Panc1 (cell line): ENCODE measurements at regions not wholly inside any gene's neighbourhood (a gene's known extent, or its start where the extent isn't known, plus 50 kb on each side); places are given as distances from the start of the nearest gene placed in this dataset.

Source experiments
- POLR2AphosphoS5 ChIP-seq: IDR thresholded peaks from 2 replicates; pipeline ENCODE4 v1.6.1; 2012; ENCODE audit warnings: mild to moderate bottlenecking, low read depth, low read length, moderate library complexity
- SIN3A ChIP-seq: IDR thresholded peaks from 2 replicates; pipeline ENCODE4 v1.6.1; 2012; ENCODE audit warnings: low read depth, mild to moderate bottlenecking, low read length, moderate library complexity, borderline replicate concordance; ENCODE audit not compliant: insufficient read depth
- TCF7L2 ChIP-seq: IDR thresholded peaks from 2 replicates; pipeline ENCODE4 v1.6.1; 2011; ENCODE audit warnings: mild to moderate bottlenecking, low read depth, low read length, inconsistent platforms
- TF ChIP-seq, protein P1 (sequence below): fragments of 450-650 bp; IDR thresholded peaks from 2 replicates; pipeline ENCODE4 v1.5.1; 2017; ENCODE audit warnings: mild to moderate bottlenecking
- TF ChIP-seq, protein P2 (sequence below), 2 experiments: IDR thresholded peaks; 2 replicates each; pipeline ENCODE4 v1.6.1; 2011 to 2012; ENCODE audit warnings: low read depth in 2 of 2, control low read depth in 1 of 2, low read length in 1 of 2, mild to moderate bottlenecking in 1 of 2, moderate library complexity in 1 of 2; ENCODE audit not compliant: insufficient read depth in 1 of 2

DNA sequence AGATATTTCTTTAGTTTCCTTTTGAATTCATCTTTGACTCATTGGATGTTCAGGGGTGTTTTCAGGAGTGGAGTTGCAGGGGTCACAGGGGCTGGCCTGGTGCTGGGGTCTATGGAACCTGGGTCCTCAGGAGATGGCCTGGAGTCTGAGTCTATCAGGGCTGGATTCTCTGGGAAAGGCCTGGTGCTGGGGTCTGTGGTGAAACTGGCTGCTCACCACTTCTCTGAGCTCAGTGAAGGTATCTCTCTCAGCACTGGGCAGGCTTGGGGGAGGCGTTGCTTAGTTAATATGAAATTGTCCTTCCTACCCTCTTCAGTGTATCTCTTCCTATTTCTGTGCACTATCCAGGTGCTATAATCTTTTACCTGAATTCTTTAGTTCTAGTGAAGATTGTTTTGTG, 83.1 kb upstream of the SLC24A3 start:
- TF ChIP-seq, protein P1, sequence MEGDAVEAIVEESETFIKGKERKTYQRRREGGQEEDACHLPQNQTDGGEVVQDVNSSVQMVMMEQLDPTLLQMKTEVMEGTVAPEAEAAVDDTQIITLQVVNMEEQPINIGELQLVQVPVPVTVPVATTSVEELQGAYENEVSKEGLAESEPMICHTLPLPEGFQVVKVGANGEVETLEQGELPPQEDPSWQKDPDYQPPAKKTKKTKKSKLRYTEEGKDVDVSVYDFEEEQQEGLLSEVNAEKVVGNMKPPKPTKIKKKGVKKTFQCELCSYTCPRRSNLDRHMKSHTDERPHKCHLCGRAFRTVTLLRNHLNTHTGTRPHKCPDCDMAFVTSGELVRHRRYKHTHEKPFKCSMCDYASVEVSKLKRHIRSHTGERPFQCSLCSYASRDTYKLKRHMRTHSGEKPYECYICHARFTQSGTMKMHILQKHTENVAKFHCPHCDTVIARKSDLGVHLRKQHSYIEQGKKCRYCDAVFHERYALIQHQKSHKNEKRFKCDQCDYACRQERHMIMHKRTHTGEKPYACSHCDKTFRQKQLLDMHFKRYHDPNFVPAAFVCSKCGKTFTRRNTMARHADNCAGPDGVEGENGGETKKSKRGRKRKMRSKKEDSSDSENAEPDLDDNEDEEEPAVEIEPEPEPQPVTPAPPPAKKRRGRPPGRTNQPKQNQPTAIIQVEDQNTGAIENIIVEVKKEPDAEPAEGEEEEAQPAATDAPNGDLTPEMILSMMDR: no peak
- TF ChIP-seq POLR2AphosphoS5 (no peak), SIN3A (no peak), TCF7L2 (no peak)
- TF ChIP-seq, protein P2, sequence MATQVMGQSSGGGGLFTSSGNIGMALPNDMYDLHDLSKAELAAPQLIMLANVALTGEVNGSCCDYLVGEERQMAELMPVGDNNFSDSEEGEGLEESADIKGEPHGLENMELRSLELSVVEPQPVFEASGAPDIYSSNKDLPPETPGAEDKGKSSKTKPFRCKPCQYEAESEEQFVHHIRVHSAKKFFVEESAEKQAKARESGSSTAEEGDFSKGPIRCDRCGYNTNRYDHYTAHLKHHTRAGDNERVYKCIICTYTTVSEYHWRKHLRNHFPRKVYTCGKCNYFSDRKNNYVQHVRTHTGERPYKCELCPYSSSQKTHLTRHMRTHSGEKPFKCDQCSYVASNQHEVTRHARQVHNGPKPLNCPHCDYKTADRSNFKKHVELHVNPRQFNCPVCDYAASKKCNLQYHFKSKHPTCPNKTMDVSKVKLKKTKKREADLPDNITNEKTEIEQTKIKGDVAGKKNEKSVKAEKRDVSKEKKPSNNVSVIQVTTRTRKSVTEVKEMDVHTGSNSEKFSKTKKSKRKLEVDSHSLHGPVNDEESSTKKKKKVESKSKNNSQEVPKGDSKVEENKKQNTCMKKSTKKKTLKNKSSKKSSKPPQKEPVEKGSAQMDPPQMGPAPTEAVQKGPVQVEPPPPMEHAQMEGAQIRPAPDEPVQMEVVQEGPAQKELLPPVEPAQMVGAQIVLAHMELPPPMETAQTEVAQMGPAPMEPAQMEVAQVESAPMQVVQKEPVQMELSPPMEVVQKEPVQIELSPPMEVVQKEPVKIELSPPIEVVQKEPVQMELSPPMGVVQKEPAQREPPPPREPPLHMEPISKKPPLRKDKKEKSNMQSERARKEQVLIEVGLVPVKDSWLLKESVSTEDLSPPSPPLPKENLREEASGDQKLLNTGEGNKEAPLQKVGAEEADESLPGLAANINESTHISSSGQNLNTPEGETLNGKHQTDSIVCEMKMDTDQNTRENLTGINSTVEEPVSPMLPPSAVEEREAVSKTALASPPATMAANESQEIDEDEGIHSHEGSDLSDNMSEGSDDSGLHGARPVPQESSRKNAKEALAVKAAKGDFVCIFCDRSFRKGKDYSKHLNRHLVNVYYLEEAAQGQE (IDR thresholded peaks at IDR 0.05; ENCODE audit: insufficient read depth in 1 of 2, low read depth in 2 of 2, low read length in 1 of 2): no peak
